K562 (cell line): ENCODE measurements at regions not wholly inside any gene's neighbourhood (a gene's known extent, or its start where the extent isn't known, plus 50 kb on each side); places are given as distances from the start of the nearest gene placed in this dataset.

ENCODE experiments used
- ARID1B ChIP-seq: fragments of 450-650 bp; IDR thresholded peaks from 2 replicates; pipeline ENCODE4 v1.6.1; 2016; ENCODE audit warnings: antibody characterized with exemption, mild to moderate bottlenecking, inconsistent platforms
- EZH2 ChIP-seq: IDR thresholded peaks from 2 replicates; pipeline ENCODE4 v1.6.1; 2012; ENCODE audit warnings: low read depth, mild to moderate bottlenecking, inconsistent platforms, low read length, borderline replicate concordance
- GTF2A2 ChIP-seq: IDR thresholded peaks from 2 replicates; pipeline ENCODE4 v1.6.1; 2016; ENCODE audit warnings: mild to moderate bottlenecking, missing genetic modification characterization, missing compliant biosample characterization
- HDAC3 ChIP-seq: fragments of 450-650 bp; IDR thresholded peaks from 2 replicates; pipeline ENCODE4 v1.6.1; 2018; ENCODE audit warnings: borderline replicate concordance, mild to moderate bottlenecking, moderate library complexity; ENCODE audit not compliant: partially characterized antibody
- KDM4B ChIP-seq, 2 experiments: fragments of 450-650 bp in 1 of 2; sonication (generic) in 1 of 2; IDR thresholded peaks; 2 replicates each; pipeline ENCODE4 v1.6.1; 2016 to 2017; ENCODE audit warnings: borderline replicate concordance in 2 of 2, antibody characterized with exemption in 1 of 2, low read depth in 1 of 2, mild to moderate bottlenecking in 1 of 2
- POLR3G ChIP-seq: IDR thresholded peaks from 2 replicates; pipeline ENCODE4 v1.6.1; 2011; ENCODE audit not compliant: insufficient read length, insufficient replicate concordance; ENCODE audit errors: extremely low read depth
- PURB ChIP-seq: sonication (generic); formaldehyde crosslinking; IDR thresholded peaks from 2 replicates; pipeline ENCODE4 v1.9.0; 2021; ENCODE audit warnings: low read depth, mild to moderate bottlenecking, missing genetic modification reagents
- RAD21 ChIP-seq, 2 experiments: fragments of 250-450 bp in 1 of 2; fragments of 450-650 bp in 1 of 2; sonication (Bioruptor Pico) in 1 of 2; formaldehyde crosslinking in 1 of 2; IDR thresholded peaks in 1 of 2; conservative IDR thresholded peaks in 1 of 2; 2 replicates each; pipeline versions ENCODE4 v1.4.0 to v1.8.0; 2020 to 2022; ENCODE audit warnings: mild to moderate bottlenecking in 2 of 2, moderate library complexity in 1 of 2
- RFX1 ChIP-seq: fragments of 450-650 bp; IDR thresholded peaks from 2 replicates; pipeline ENCODE4 v1.6.1; 2016; ENCODE audit warnings: mild to moderate bottlenecking, moderate library complexity
- RUNX1 ChIP-seq: sonication (generic); IDR thresholded peaks from 2 replicates; pipeline ENCODE4 v1.6.1; 2016; ENCODE audit warnings: antibody characterized with exemption, low read depth
- SMAD1 ChIP-seq: fragments of 150-350 bp; IDR thresholded peaks from 2 replicates; pipeline ENCODE4 v1.6.1; 2014; ENCODE audit warnings: low read length, low read depth; ENCODE audit not compliant: partially characterized antibody
- SMARCB1 ChIP-seq: IDR thresholded peaks from 2 replicates; pipeline ENCODE4 v1.6.1; 2011; ENCODE audit warnings: improper control_type of control experiment, low read depth; ENCODE audit not compliant: insufficient read length
- SOX6 ChIP-seq: fragments of 450-650 bp; IDR thresholded peaks from 2 replicates; pipeline ENCODE4 v1.6.1; 2014; ENCODE audit warnings: mild to moderate bottlenecking
- STAT5A ChIP-seq: IDR thresholded peaks from 2 replicates; pipeline ENCODE4 v1.6.1; 2012; ENCODE audit warnings: low read length, inconsistent platforms, borderline replicate concordance
- TAF1 ChIP-seq: IDR thresholded peaks from 2 replicates; pipeline ENCODE4 v1.6.1; 2011; ENCODE audit warnings: mild to moderate bottlenecking, low read length, moderate library complexity; ENCODE audit not compliant: insufficient read depth, control insufficient read depth, severe bottlenecking; ENCODE audit errors: extremely low read depth
- TBL1XR1 ChIP-seq, 2 experiments: IDR thresholded peaks; 2 replicates each; pipeline ENCODE4 v1.6.1; 2012; ENCODE audit warnings: improper control_type of control experiment in 2 of 2, low read length in 2 of 2, mild to moderate bottlenecking in 1 of 2
- ZNF175 ChIP-seq: fragments of 200-800 bp; sonication (Bioruptor generic); IDR thresholded peaks from 2 replicates; pipeline ENCODE4 v1.6.1; 2016; ENCODE audit warnings: low read depth, mild to moderate bottlenecking, missing genetic modification characterization, missing compliant biosample characterization
- ZNF316 ChIP-seq: fragments of 450-650 bp; IDR thresholded peaks from 2 replicates; pipeline ENCODE4 v1.6.1; 2016
- ZSCAN32 ChIP-seq: fragments of 450-650 bp; formaldehyde crosslinking; IDR thresholded peaks from 2 replicates; pipeline ENCODE4 v1.4.0; 2020; ENCODE audit warnings: mild to moderate bottlenecking, moderate library complexity
- TF ChIP-seq, protein P1 (sequence below), 3 experiments: fragments of 200-800 bp in 1 of 3; fragments of 250-450 bp in 1 of 3; fragments of 450-650 bp in 1 of 3; sonication (Bioruptor Pico) in 1 of 3; sonication (Bioruptor generic) in 1 of 3; formaldehyde crosslinking in 1 of 3; IDR thresholded peaks; 2 replicates each; pipeline versions ENCODE4 v1.6.1 to v1.8.0; 2016 to 2022; ENCODE audit warnings: mild to moderate bottlenecking in 2 of 3, missing genetic modification characterization in 2 of 3, missing compliant biosample characterization in 1 of 3, moderate library complexity in 1 of 3
- TF ChIP-seq, protein P2 (sequence below): fragments of 450-650 bp; IDR thresholded peaks from 2 replicates; pipeline ENCODE4 v1.6.1; 2016; ENCODE audit warnings: borderline replicate concordance
- TF ChIP-seq, protein P3 (sequence below): fragments of 450-650 bp; IDR thresholded peaks from 2 replicates; pipeline ENCODE4 v1.6.1; 2016; ENCODE audit warnings: mild to moderate bottlenecking

DNA sequence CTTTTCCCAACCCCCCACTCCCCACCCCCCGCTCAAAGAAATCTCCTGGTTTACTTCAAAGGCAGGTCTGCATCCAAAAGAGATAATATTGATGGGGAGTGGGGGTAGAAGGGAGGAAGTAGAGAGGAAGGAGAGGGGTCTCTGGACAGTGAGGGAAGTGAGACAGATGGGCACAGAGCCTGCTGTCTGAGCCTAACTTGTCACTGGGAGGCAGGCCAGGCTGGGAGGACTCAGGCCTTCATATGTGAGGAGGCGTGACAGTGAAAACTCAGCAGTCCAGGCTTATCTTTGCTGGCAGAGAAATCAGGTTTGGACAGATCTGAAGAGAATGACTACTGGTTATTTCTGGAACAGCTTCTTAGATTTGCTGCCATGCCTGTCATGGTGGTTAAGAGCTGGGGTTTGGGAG is 192.3 kb downstream of the NUAK1 start (continued):
- TF ChIP-seq TAF1 (no peak), ZNF316 (no peak), POLR3G (no peak), HDAC3 (peak; percentile 24), GTF2A2 (tag) (no peak), RUNX1 (no peak), ZSCAN32 (CRISPR knock-in tag) (no peak), EZH2 (no peak), ARID1B (peak; percentile 85), RFX1 (no peak), TBL1XR1 (IDR thresholded peaks at IDR 0.05; ENCODE audit: low read length in 2 of 2) (peak in 1 of 2 experiments; percentile 66; a peak in 1 of 4 replicates), RAD21 (CRISPR knock-in tag; conservative IDR thresholded peaks at IDR 0.05 in 1 of 2, IDR thresholded peaks at IDR 0.05 in 1 of 2) (peak; percentile 34 to 36; a peak in 3 of 4 replicates), ZNF175 (CRISPR knock-in tag) (no peak), KDM4B (IDR thresholded peaks at IDR 0.05; ENCODE audit: borderline replicate concordance in 2 of 2, low read depth in 1 of 2) (no peak), SMAD1 (no peak), STAT5A (peak; percentile 62), SMARCB1 (no peak), SOX6 (peak; percentile 53; the same call in 1 of the 2 replicates), PURB (CRISPR knock-in tag) (no peak)
- TF ChIP-seq, protein P1, sequence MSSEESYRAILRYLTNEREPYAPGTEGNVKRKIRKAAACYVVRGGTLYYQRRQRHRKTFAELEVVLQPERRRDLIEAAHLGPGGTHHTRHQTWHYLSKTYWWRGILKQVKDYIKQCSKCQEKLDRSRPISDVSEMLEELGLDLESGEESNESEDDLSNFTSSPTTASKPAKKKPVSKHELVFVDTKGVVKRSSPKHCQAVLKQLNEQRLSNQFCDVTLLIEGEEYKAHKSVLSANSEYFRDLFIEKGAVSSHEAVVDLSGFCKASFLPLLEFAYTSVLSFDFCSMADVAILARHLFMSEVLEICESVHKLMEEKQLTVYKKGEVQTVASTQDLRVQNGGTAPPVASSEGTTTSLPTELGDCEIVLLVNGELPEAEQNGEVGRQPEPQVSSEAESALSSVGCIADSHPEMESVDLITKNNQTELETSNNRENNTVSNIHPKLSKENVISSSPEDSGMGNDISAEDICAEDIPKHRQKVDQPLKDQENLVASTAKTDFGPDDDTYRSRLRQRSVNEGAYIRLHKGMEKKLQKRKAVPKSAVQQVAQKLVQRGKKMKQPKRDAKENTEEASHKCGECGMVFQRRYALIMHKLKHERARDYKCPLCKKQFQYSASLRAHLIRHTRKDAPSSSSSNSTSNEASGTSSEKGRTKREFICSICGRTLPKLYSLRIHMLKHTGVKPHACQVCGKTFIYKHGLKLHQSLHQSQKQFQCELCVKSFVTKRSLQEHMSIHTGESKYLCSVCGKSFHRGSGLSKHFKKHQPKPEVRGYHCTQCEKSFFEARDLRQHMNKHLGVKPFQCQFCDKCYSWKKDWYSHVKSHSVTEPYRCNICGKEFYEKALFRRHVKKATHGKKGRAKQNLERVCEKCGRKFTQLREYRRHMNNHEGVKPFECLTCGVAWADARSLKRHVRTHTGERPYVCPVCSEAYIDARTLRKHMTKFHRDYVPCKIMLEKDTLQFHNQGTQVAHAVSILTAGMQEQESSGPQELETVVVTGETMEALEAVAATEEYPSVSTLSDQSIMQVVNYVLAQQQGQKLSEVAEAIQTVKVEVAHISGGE (CRISPR knock-in tag; IDR thresholded peaks at IDR 0.05): 0 out of 6 replicates have a peak, but pooled peaks of 1 of the 3 experiments have one; percentile 34
- TF ChIP-seq, protein P2, sequence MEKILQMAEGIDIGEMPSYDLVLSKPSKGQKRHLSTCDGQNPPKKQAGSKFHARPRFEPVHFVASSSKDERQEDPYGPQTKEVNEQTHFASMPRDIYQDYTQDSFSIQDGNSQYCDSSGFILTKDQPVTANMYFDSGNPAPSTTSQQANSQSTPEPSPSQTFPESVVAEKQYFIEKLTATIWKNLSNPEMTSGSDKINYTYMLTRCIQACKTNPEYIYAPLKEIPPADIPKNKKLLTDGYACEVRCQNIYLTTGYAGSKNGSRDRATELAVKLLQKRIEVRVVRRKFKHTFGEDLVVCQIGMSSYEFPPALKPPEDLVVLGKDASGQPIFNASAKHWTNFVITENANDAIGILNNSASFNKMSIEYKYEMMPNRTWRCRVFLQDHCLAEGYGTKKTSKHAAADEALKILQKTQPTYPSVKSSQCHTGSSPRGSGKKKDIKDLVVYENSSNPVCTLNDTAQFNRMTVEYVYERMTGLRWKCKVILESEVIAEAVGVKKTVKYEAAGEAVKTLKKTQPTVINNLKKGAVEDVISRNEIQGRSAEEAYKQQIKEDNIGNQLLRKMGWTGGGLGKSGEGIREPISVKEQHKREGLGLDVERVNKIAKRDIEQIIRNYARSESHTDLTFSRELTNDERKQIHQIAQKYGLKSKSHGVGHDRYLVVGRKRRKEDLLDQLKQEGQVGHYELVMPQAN: no peak
- TF ChIP-seq, protein P3, sequence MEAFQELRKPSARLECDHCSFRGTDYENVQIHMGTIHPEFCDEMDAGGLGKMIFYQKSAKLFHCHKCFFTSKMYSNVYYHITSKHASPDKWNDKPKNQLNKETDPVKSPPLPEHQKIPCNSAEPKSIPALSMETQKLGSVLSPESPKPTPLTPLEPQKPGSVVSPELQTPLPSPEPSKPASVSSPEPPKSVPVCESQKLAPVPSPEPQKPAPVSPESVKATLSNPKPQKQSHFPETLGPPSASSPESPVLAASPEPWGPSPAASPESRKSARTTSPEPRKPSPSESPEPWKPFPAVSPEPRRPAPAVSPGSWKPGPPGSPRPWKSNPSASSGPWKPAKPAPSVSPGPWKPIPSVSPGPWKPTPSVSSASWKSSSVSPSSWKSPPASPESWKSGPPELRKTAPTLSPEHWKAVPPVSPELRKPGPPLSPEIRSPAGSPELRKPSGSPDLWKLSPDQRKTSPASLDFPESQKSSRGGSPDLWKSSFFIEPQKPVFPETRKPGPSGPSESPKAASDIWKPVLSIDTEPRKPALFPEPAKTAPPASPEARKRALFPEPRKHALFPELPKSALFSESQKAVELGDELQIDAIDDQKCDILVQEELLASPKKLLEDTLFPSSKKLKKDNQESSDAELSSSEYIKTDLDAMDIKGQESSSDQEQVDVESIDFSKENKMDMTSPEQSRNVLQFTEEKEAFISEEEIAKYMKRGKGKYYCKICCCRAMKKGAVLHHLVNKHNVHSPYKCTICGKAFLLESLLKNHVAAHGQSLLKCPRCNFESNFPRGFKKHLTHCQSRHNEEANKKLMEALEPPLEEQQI: no peak
